ENCODE measurements at regions not wholly inside any gene's neighbourhood (a gene's known extent, or its start where the extent isn't known, plus 50 kb on each side); places are given as distances from the start of the nearest gene placed in this dataset.

DNA sequence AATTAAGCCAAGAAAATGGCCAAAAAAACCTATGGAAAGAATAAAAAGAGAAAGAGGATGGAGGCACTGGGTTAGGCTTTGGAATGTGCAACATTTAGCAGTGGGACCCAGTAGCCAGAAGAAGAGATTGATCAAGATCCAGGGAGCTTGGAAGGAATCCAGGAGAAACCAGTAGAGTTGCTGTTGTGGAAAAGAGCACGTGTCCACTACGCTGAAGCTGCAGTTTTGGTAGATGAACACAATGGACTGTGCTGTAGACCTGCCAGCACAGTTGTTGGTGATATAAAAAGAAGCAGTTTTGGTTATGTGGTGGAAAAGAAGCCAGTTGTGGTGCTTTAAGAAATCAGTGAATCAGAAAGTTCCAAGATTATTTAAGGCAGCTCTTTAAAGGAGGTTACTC lies 802.2 kb upstream of the POM121L12 start (continued):
- TF ChIP-seq ZNF704 (tag by site-specific recombination; IDR thresholded peaks at IDR 0.05) (no peak), ZNF701 (tag by site-specific recombination; IDR thresholded peaks at IDR 0.05) (no peak), HOXD13 (CRISPR knock-in tag; IDR thresholded peaks at IDR 0.05; ENCODE audit: borderline replicate concordance) (no peak)

GRCh38 chr7:52211930-52212329 lies 823.5 kb upstream of the POM121L12 start:
- H3K4me1 ChIP-seq (ENCODE audit: control insufficient read depth, insufficient read depth, low read length) = no peaks in the 10 kb centered on the region

More at GRCh38 chr7:52211930-52212329, 823.5 kb upstream of the POM121L12 start:
- TF ChIP-seq REPIN1 (tag by site-specific recombination; IDR thresholded peaks at IDR 0.05; ENCODE audit: low read depth) (no peak), ZBTB11 (tag by site-specific recombination; conservative IDR thresholded peaks at IDR 0.05; ENCODE audit: low read depth) (no peak), ZFP37 (tag by site-specific recombination; IDR thresholded peaks at IDR 0.05) (no peak), ZNF146 (tag by site-specific recombination; IDR thresholded peaks at IDR 0.05) (no peak), ZNF473 (tag by site-specific recombination; IDR thresholded peaks at IDR 0.05) (no peak), HOXA7 (CRISPR knock-in tag; IDR thresholded peaks at IDR 0.05; ENCODE audit: borderline replicate concordance) (no peak), ZNF621 (tag by site-specific recombination; IDR thresholded peaks at IDR 0.05) (no peak), ZNF2 (tag by site-specific recombination; IDR thresholded peaks at IDR 0.05) (no peak), PRDM6 (tag by site-specific recombination; IDR thresholded peaks at IDR 0.05) (no peak), ZNF707 (tag by site-specific recombination; IDR thresholded peaks at IDR 0.05) (no peak), ZIC2 (tag by site-specific recombination; IDR thresholded peaks at IDR 0.05) (no peak), ZNF701 (tag by site-specific recombination; IDR thresholded peaks at IDR 0.05) (no peak), PRDM10 (tag by site-specific recombination; IDR thresholded peaks at IDR 0.05) (no peak), ZNF239 (tag by site-specific recombination; IDR thresholded peaks at IDR 0.05) (no peak), YY1 (tag by site-specific recombination; IDR thresholded peaks at IDR 0.05) (no peak), ZNF555 (tag by site-specific recombination; conservative IDR thresholded peaks at IDR 0.05) (no peak), OVOL3 (tag by site-specific recombination; IDR thresholded peaks at IDR 0.05) (no peak)
- Histone ChIP-seq H3K27ac (ENCODE audit: extremely low read depth, low read depth, low read length) (no peak overlapping the region), H3K36me3 (ENCODE audit: control insufficient read depth in 2 of 2, insufficient read depth in 1 of 2, low read length in 2 of 2) (no peaks in the 10 kb centered on the region), H3K9me3 (ENCODE audit: control insufficient read depth, insufficient read depth, low read depth, low read length) (no peaks in the 10 kb centered on the region), H3K4me3 (ENCODE audit: low read depth, low read length) (no peak overlapping the region)
- CTCF ChIA-PET = no interaction called here
- POLR2A ChIA-PET = no interaction called here

Measured in HEK293 (cell line).